ENCODE measurements at regions not wholly inside any gene's neighbourhood (a gene's known extent, or its start where the extent isn't known, plus 50 kb on each side); places are given as distances from the start of the nearest gene placed in this dataset.

- TF ChIP-seq EZH2 (conservative IDR thresholded peaks at IDR 0.05; ENCODE audit: low read depth, low read length) (no peak), ETV6 (CRISPR knock-in tag; conservative IDR thresholded peaks at IDR 0.05) (no peak), SP2 (CRISPR knock-in tag; IDR thresholded peaks at IDR 0.05) (no peak), CREB3 (CRISPR knock-in tag; IDR thresholded peaks at IDR 0.05) (no peak)
Observed at GRCh38 chr16:59892376-59892775, 1158.3 kb upstream of the GOT2 start.

Data from HepG2 (cell line).